ENCODE measurements at regions not wholly inside any gene's neighbourhood (a gene's known extent, or its start where the extent isn't known, plus 50 kb on each side); places are given as distances from the start of the nearest gene placed in this dataset.
"Not testable (repeated sequence)": the region's sequence is repeated elsewhere in the genome, so short reads cannot be mapped to it uniquely, and the experiment has no call there.

- DNase-seq: no peak
Measured at GRCh38 chr2:187198136-187198535, 249.9 kb downstream of the CALCRL start.

- DNase-seq: no peak
Measured at GRCh38 chr2:187194049-187194448, 254.0 kb downstream of the CALCRL start.

GRCh38 chr2:187188783-187189631, 259.0 kb downstream of the CALCRL start:
- no peak for DNase-seq

- peak; percentile 23 for DNase-seq
Measured at GRCh38 chr2:187187519-187187918, 260.5 kb downstream of the CALCRL start.

- no peak for DNase-seq
Measured at GRCh38 chr2:187180529-187180928, 267.5 kb downstream of the CALCRL start.

- not testable (repeated sequence) for DNase-seq
Measured at GRCh38 chr2:187178876-187179275, 269.2 kb downstream of the CALCRL start.

GRCh38 chr2:187177253-187177652, 270.8 kb downstream of the CALCRL start:
- no peak for DNase-seq

GRCh38 chr2:187174582-187174981, 273.5 kb downstream of the CALCRL start:
- DNase-seq: no peak

- DNase-seq: no peak
Measured at GRCh38 chr2:187171318-187171717, 276.7 kb downstream of the CALCRL start.

GRCh38 chr2:187169864-187170263, 278.2 kb downstream of the CALCRL start:
- DNase-seq: no peak

GRCh38 chr2:187168720-187169713, 279.0 kb downstream of the CALCRL start:
- DNase-seq: no peak

- no peak for DNase-seq
Measured at GRCh38 chr2:187167491-187167890, 280.6 kb downstream of the CALCRL start.

GRCh38 chr2:187165936-187166610, 282.0 kb downstream of the CALCRL start:
- DNase-seq: no peak

GRCh38 chr2:187158452-187158851, 289.6 kb downstream of the CALCRL start:
- no peak for DNase-seq

- no peak for DNase-seq
Measured at GRCh38 chr2:187157046-187157445, 291.0 kb downstream of the CALCRL start.

- DNase-seq: no peak
Measured at GRCh38 chr2:187155476-187155875, 292.6 kb downstream of the CALCRL start.

- no peak for DNase-seq
Measured at GRCh38 chr2:187150670-187151069, 297.4 kb downstream of the CALCRL start.

GRCh38 chr2:187148059-187148714, 299.2 kb upstream of the ZSWIM2 start:
- no peak for DNase-seq

- DNase-seq: no peak
Measured at GRCh38 chr2:187143537-187143936, 294.6 kb upstream of the ZSWIM2 start.

- DNase-seq: no peak
Measured at GRCh38 chr2:187139469-187139868, 290.5 kb upstream of the ZSWIM2 start.

GRCh38 chr2:187138265-187138664, 289.3 kb upstream of the ZSWIM2 start:
- peak; percentile 48 for DNase-seq

- no peak for DNase-seq
Measured at GRCh38 chr2:187136646-187137045, 287.7 kb upstream of the ZSWIM2 start.

Data from hindlimb muscle (tissue), 1 donor.